ENCODE measurements at regions not wholly inside any gene's neighbourhood (a gene's known extent, or its start where the extent isn't known, plus 50 kb on each side); places are given as distances from the start of the nearest gene placed in this dataset.

GRCh38 chr12:124415064-124415463 is 120.2 kb downstream of the RFLNA start:
- no peak for DNase-seq
- no peaks in the 10 kb centered on the region for H3K9me3 ChIP-seq (replicated peaks in 1 of 2; ENCODE audit: control insufficient read depth in 1 of 2, insufficient read depth in 1 of 2, low read length in 2 of 2)
- intact Hi-C loops (cut with micrococcal nuclease) = no loop called here
- Mint-ChIP-seq H3K36me3 (peaks cover 78 to 95% of the 10 kb centered on the region in 2 donors), H3K27me3 (ENCODE audit: low read depth in 3 of 3) (peaks cover 0 to 2% (median 0%) of the 10 kb centered on the region in 3 donors), H3K9me3 (peaks cover 0 to 3% (median 0%) of the 10 kb centered on the region in 7 donors), H3K4me3 (no peak overlapping the region), H3K27ac (peak overlapping the region in 2 of 7 donors; percentile 58 to 76), H3K4me1 (no peaks in the 10 kb centered on the region)
- H3K9ac ChIP-seq (ENCODE audit: insufficient read depth, low read length, poor library complexity, severe bottlenecking) = no peak overlapping the region
- H2AFZ ChIP-seq (ENCODE audit: insufficient read depth, low read depth, low read length, poor library complexity, severe bottlenecking) = no peak overlapping the region
- H3K36me3 ChIP-seq (replicated peaks in 1 of 2; ENCODE audit: control insufficient read depth in 1 of 2, insufficient read depth in 2 of 2, low read length in 2 of 2) = peaks cover 89 to 100% of the 10 kb centered on the region in 2 donors
- H3K79me2 ChIP-seq (ENCODE audit: insufficient read depth, low read length) = peaks cover 33% of the 10 kb centered on the region
- peaks cover 100% of the 10 kb centered on the region for H4K20me1 ChIP-seq (ENCODE audit: insufficient read depth, low read length)
- H3K27ac ChIP-seq (ENCODE audit: low read depth in 1 of 2, low read length in 2 of 2) = peak overlapping the region in 1 of 2 donors; percentile 20
- no peak for TF ChIP-seq CTCF (IDR thresholded peaks at IDR 0.05)
- no peak overlapping the region for H3K4me2 ChIP-seq (replicated peaks; ENCODE audit: extremely low read depth, low read length, poor library complexity, severe bottlenecking)
- no peak overlapping the region for H3K4me3 ChIP-seq (replicated peaks in 1 of 3; ENCODE audit: low read depth in 2 of 3, low read length in 3 of 3)
- WGBS (ENCODE audit: insufficient coverage) = 100% methylated on average over 7 of the region's 9 CpGs
- no peaks in the 10 kb centered on the region for H3K27me3 ChIP-seq (ENCODE audit: control insufficient read depth in 2 of 2, insufficient read depth in 2 of 2, low read length in 2 of 2)
- H3K4me1 ChIP-seq (ENCODE audit: control insufficient read depth in 1 of 2, insufficient read depth in 2 of 2, low read length in 2 of 2) = no peaks in the 10 kb centered on the region

GRCh38 chr12:124413915-124414314 is 119.0 kb downstream of the RFLNA start:
- Histone ChIP-seq H4K20me1 (ENCODE audit: insufficient read depth, low read length) (peaks cover 100% of the 10 kb centered on the region), H3K27ac (ENCODE audit: low read depth in 1 of 2, low read length in 2 of 2) (no peak overlapping the region), H2AFZ (ENCODE audit: insufficient read depth, low read depth, low read length, poor library complexity, severe bottlenecking) (no peak overlapping the region), H3K36me3 (replicated peaks in 1 of 2; ENCODE audit: control insufficient read depth in 1 of 2, insufficient read depth in 2 of 2, low read length in 2 of 2) (peaks cover 89 to 100% of the 10 kb centered on the region in 2 donors), H3K9ac (ENCODE audit: insufficient read depth, low read length, poor library complexity, severe bottlenecking) (no peak overlapping the region), H3K9me3 (replicated peaks in 1 of 2; ENCODE audit: control insufficient read depth in 1 of 2, insufficient read depth in 1 of 2, low read length in 2 of 2) (no peaks in the 10 kb centered on the region), H3K27me3 (ENCODE audit: control insufficient read depth in 2 of 2, insufficient read depth in 2 of 2, low read length in 2 of 2) (no peaks in the 10 kb centered on the region), H3K4me3 (replicated peaks in 1 of 3; ENCODE audit: low read depth in 2 of 3, low read length in 3 of 3) (no peak overlapping the region), H3K4me2 (replicated peaks; ENCODE audit: extremely low read depth, low read length, poor library complexity, severe bottlenecking) (no peak overlapping the region), H3K79me2 (ENCODE audit: insufficient read depth, low read length) (peaks cover 33% of the 10 kb centered on the region), H3K4me1 (ENCODE audit: control insufficient read depth in 1 of 2, insufficient read depth in 2 of 2, low read length in 2 of 2) (no peaks in the 10 kb centered on the region)
- no peak overlapping the region for H3K27ac Mint-ChIP-seq
- no peak for TF ChIP-seq CTCF (IDR thresholded peaks at IDR 0.05)
- peaks cover 78 to 95% of the 10 kb centered on the region in 2 donors for H3K36me3 Mint-ChIP-seq
- WGBS (ENCODE audit: insufficient coverage) = 95% methylated on average over 8 of the region's 8 CpGs
- intact Hi-C loops (cut with micrococcal nuclease) = no loop called here
- peaks cover 0 to 3% (median 0%) of the 10 kb centered on the region in 7 donors for H3K9me3 Mint-ChIP-seq
- DNase-seq = no peak
- no peak overlapping the region for H3K4me3 Mint-ChIP-seq
- peaks cover 0 to 2% (median 0%) of the 10 kb centered on the region in 3 donors for H3K27me3 Mint-ChIP-seq (ENCODE audit: low read depth in 3 of 3)
- no peaks in the 10 kb centered on the region for H3K4me1 Mint-ChIP-seq
